Adrenal gland (tissue), 9 donors: ENCODE measurements at regions not wholly inside any gene's neighbourhood (a gene's known extent, or its start where the extent isn't known, plus 50 kb on each side); places are given as distances from the start of the nearest gene placed in this dataset.

ENCODE experiments used
- DNase-seq, 7 donors: peaks; one replicate each; pipeline ENCODE4 v3.0.0-alpha.2; 2019 to 2020
- H3K27ac ChIP-seq, 5 donors: fragments of 200-600 bp; sonication (generic) in 4 of 5; 1 replicate in 3 of 5; 2 replicates in 2 of 5; pipeline versions ENCODE4 v1.5.1 to v1.8.0; 2016 to 2020; ENCODE audit warnings: mild to moderate bottlenecking in 1 of 5
- H3K27me3 ChIP-seq: fragments of 200-600 bp; 2 replicates; pipeline ENCODE4 v1.8.0; 2021
- H3K36me3 ChIP-seq, 2 donors: fragments of 200-600 bp; replicated peaks in 1 of 2; 1 replicate in 1 of 2; 2 replicates in 1 of 2; pipeline versions ENCODE4 v1.5.1 to v1.8.0; 2018 to 2022
- H3K4me1 ChIP-seq, 2 donors: fragments of 200-600 bp; replicated peaks in 1 of 2; 1 replicate in 1 of 2; 2 replicates in 1 of 2; pipeline versions ENCODE4 v1.5.1 to v1.8.0; 2018 to 2021
- H3K4me3 ChIP-seq, 4 donors: fragments of 200-600 bp; sonication (generic) in 3 of 4; one replicate each; pipeline ENCODE4 v1.5.1; 2016 to 2018
- H3K9me3 ChIP-seq, 3 donors: fragments of 200-600 bp; sonication (generic) in 1 of 3; replicated peaks in 1 of 3; 1 replicate in 2 of 3; 2 replicates in 1 of 3; pipeline versions ENCODE4 v1.5.1 to v1.8.0; 2016 to 2021
- POLR2A ChIP-seq, 2 donors: fragments of 450-650 bp; IDR thresholded peaks; one replicate each; pipeline ENCODE4 v1.6.1; 2017; ENCODE audit warnings: antibody characterized with exemption in 2 of 2, mild to moderate bottlenecking in 2 of 2, moderate library complexity in 1 of 2
- WGBS, 4 donors: extraction: QIAGEN DNeasy Blood & Tissue Kit in 2 of 4; methylation state at CpG; one replicate each; pipeline versions ENCODE4 v1.1.5 to v1.1.7; 2013 to 2017; 5-methylcytosine and 5-hydroxymethylcytosine counted together
- intact Hi-C, 2 donors: fragments of 100-400 bp; cut with DNase I; formaldehyde crosslinking; loops; one replicate each; pipeline versions ENCODE4 v1.14.1 to v1.15.0; 2022 to 2023
- TF ChIP-seq, protein P1 (sequence below), 6 experiments: fragments of 450-650 bp in 4 of 6; fragments of 200-600 bp in 2 of 6; sonication (generic) in 1 of 6; IDR thresholded peaks; 1 replicate in 5 of 6; 2 replicates in 1 of 6; pipeline versions ENCODE4 v1.5.1 to v1.8.0; 2016 to 2021; ENCODE audit warnings: antibody characterized with exemption in 6 of 6, mild to moderate bottlenecking in 2 of 6, moderate library complexity in 1 of 6
- donor health status: healthy with polysubstance abuse.
- donor health status: Bipolar disorder and iron deficiency.
- donor health status: DM: yes; HTN: yes; CAD: no.
- donor health status: DM: no; HTN: no; CAD: no.
- donor health status: DM: no; HTN: no; CAD: no.

DNA sequence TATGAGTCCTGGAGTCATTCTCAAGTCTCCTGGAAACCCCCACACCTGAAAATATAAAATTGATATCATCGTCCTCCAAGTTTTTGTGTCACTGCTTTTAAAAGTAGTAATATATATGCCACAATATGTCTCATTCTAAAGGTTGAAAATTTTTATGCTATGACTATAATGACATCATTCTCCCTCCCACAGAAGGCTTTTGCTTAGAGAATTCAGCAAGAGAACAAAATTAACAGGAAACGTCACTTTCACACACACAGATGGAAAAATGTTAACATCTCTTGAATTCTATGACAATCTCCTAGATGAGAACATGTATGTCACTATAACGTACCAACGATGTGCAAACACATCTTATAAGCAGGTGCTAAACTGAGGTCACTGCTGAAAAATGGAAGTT, 498.3 kb downstream of the FOXG1 start:
- Histone ChIP-seq H3K4me1 (no peaks in the 10 kb centered on the region), H3K27ac (no peak overlapping the region), H3K27me3 (no peaks in the 10 kb centered on the region), H3K4me3 (no peak overlapping the region), H3K36me3 (no peaks in the 10 kb centered on the region), H3K9me3 (no peaks in the 10 kb centered on the region)
- no peak for DNase-seq
- 67 to 74% (median 70%) methylated on average over 4 of the region's 4 CpGs for WGBS, 4 donors
- TF ChIP-seq, protein P1, sequence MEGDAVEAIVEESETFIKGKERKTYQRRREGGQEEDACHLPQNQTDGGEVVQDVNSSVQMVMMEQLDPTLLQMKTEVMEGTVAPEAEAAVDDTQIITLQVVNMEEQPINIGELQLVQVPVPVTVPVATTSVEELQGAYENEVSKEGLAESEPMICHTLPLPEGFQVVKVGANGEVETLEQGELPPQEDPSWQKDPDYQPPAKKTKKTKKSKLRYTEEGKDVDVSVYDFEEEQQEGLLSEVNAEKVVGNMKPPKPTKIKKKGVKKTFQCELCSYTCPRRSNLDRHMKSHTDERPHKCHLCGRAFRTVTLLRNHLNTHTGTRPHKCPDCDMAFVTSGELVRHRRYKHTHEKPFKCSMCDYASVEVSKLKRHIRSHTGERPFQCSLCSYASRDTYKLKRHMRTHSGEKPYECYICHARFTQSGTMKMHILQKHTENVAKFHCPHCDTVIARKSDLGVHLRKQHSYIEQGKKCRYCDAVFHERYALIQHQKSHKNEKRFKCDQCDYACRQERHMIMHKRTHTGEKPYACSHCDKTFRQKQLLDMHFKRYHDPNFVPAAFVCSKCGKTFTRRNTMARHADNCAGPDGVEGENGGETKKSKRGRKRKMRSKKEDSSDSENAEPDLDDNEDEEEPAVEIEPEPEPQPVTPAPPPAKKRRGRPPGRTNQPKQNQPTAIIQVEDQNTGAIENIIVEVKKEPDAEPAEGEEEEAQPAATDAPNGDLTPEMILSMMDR (IDR thresholded peaks at IDR 0.05) = no peak
- TF ChIP-seq POLR2A (IDR thresholded peaks at IDR 0.05) = no peak
- intact Hi-C loops = no loop called here

GRCh38 chr14:29265852-29266251, 499.3 kb downstream of the FOXG1 start:
- DNase-seq = no peak
- 30 to 53% (median 46%) methylated on average over 1 of the region's 1 CpG for WGBS, 4 donors
- no peak overlapping the region for H3K27ac ChIP-seq

DNA sequence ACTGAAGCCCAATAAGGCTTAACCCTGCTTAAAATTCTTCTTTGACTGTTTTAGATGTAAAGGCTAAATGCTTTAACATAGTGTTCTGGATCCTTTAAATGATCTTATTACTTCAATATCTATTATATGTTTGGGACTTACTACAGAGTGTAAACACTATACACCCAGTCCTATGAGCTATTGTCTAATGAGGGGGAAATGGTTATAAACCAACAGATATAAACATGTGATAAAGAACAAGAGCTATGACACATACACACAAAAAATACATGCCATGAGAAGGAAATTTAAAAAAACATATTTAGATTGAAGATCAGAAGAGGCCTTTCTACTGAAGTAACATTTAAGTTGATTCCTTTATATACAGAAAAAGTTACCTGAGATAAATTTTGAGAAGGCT, 505.1 kb downstream of the FOXG1 start:
- Histone ChIP-seq H3K27me3 (no peaks in the 10 kb centered on the region), H3K9me3 (no peaks in the 10 kb centered on the region), H3K4me1 (no peaks in the 10 kb centered on the region), H3K36me3 (no peaks in the 10 kb centered on the region), H3K27ac (no peak overlapping the region), H3K4me3 (no peak overlapping the region)
- intact Hi-C loops = no loop called here
- DNase-seq = no peak
- no peak for TF ChIP-seq POLR2A (IDR thresholded peaks at IDR 0.05)
- TF ChIP-seq, protein P1 (IDR thresholded peaks at IDR 0.05) = no peak

More at GRCh38 chr14:29265852-29266251, 499.3 kb downstream of the FOXG1 start:
- Histone ChIP-seq H3K36me3 (no peaks in the 10 kb centered on the region), H3K4me3 (no peak overlapping the region), H3K27me3 (no peaks in the 10 kb centered on the region), H3K9me3 (no peaks in the 10 kb centered on the region), H3K4me1 (no peaks in the 10 kb centered on the region)
- TF ChIP-seq, protein P1 (IDR thresholded peaks at IDR 0.05) = no peak
- TF ChIP-seq POLR2A (IDR thresholded peaks at IDR 0.05) = no peak
- intact Hi-C loops = no loop called here

GRCh38 chr14:29273513-29273912, 506.9 kb downstream of the FOXG1 start:
- H3K4me1 ChIP-seq = no peaks in the 10 kb centered on the region
- intact Hi-C loops = no loop called here
- 50 to 81% (median 76%) methylated on average over 1 of the region's 1 CpG for WGBS, 4 donors
- TF ChIP-seq, protein P1 (IDR thresholded peaks at IDR 0.05) = no peak
- no peak overlapping the region for H3K4me3 ChIP-seq
- H3K9me3 ChIP-seq = no peaks in the 10 kb centered on the region
- no peaks in the 10 kb centered on the region for H3K36me3 ChIP-seq
- no peak overlapping the region for H3K27ac ChIP-seq
- no peaks in the 10 kb centered on the region for H3K27me3 ChIP-seq
- no peak for DNase-seq
